ENCODE measurements at regions not wholly inside any gene's neighbourhood (a gene's known extent, or its start where the extent isn't known, plus 50 kb on each side); places are given as distances from the start of the nearest gene placed in this dataset.

GRCh38 chr12:111172786-111173185 is 196.1 kb downstream of the PHETA1 start:
- TF ChIP-seq SMC3 (IDR thresholded peaks at IDR 0.05; ENCODE audit: borderline replicate concordance, low read length) = no peak
- TF ChIP-seq POLR2AphosphoS5 (IDR thresholded peaks at IDR 0.05; ENCODE audit: low read length) = no peak
- no peak for TF ChIP-seq CHD1 (IDR thresholded peaks at IDR 0.05; ENCODE audit: low read depth, low read length)
- TF ChIP-seq ZNF217 (IDR thresholded peaks at IDR 0.05) = no peak
- TF ChIP-seq SIN3A (IDR thresholded peaks at IDR 0.05; ENCODE audit: low read depth, low read length) = no peak
- no peak for TF ChIP-seq EZH2 (IDR thresholded peaks at IDR 0.05; ENCODE audit: borderline replicate concordance, control insufficient read depth, low read depth, low read length)
- no peak for TF ChIP-seq ZBTB33 (IDR thresholded peaks at IDR 0.05)
- no peak for TF ChIP-seq ATF2 (IDR thresholded peaks at IDR 0.05; ENCODE audit: low read length)
- no peak for TF ChIP-seq IKZF1 (conservative IDR thresholded peaks at IDR 0.05)
- no peak for TF ChIP-seq POLR2A (IDR thresholded peaks at IDR 0.05; ENCODE audit: low read depth, low read length)
- no peak for TF ChIP-seq ELK1 (IDR thresholded peaks at IDR 0.05; ENCODE audit: low read depth, low read length)
- TF ChIP-seq EP300 (IDR thresholded peaks at IDR 0.05; ENCODE audit: borderline replicate concordance in 1 of 2, control insufficient read depth in 1 of 2, low read depth in 2 of 2, low read length in 2 of 2) = no peak
- no peak for TF ChIP-seq KDM1A (IDR thresholded peaks at IDR 0.05; ENCODE audit: borderline replicate concordance)
